ENCODE measurements at regions not wholly inside any gene's neighbourhood (a gene's known extent, or its start where the extent isn't known, plus 50 kb on each side); places are given as distances from the start of the nearest gene placed in this dataset.
"Not testable (repeated sequence)": the region's sequence is repeated elsewhere in the genome, so short reads cannot be mapped to it uniquely, and the experiment has no call there.

DNA sequence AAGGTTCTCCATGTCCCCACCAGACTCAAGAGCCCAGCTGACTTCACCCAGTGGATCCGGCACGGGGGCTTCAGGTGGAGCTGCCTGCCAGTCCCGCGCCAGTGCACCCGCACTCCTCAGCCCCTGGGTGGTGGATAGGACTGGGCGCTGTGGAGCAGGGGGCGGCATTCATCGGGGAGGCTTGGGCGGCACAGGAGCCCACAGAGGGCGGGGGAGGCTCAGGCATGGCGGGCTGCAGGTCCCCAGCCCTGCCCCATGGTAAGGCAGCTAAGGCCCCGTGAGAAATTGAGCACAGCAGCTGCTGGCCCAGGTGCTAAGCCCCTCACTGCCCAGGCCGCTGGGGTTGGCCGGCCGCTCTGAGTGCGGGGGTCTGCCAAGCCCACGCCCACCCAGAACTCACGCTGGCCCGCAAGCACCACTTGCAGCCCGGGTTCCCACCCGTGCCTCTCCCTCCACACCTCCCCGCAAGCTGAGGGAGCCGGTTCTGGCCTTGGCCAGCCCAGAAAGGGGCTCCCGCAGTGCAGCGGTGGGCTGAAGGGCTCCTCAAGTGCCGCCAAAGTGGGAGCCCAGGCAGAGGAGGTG lies 1737.7 kb downstream of the ARAP2 start:
- DNase-seq, result not testable (repeated sequence)

DNA sequence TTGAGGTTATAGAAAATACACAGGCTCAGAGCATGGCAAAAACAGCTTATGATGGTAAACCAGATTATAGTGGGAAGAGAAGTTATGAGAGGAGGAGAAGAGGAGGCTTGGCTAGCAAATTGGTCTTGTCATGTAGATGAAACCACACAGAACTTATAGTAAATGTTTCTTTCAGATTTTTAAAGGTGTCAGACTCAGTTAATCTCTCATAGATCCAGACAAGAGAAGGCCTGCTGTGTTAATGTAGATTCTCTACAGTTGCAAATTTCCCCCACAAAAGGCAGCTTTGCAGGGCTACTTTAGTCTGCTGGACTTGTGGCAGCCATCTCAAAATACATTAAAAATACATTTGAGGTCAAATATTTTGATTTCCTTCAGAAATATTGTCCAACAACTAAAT lies 1731.7 kb downstream of the ARAP2 start:
- DNase-seq, result no peak

GRCh38 chr4:34516524-34516923 lies 1727.8 kb downstream of the ARAP2 start:
- no peak for DNase-seq

GRCh38 chr4:34534916-34535315 lies 1709.4 kb downstream of the ARAP2 start:
- no peak for DNase-seq

DNA sequence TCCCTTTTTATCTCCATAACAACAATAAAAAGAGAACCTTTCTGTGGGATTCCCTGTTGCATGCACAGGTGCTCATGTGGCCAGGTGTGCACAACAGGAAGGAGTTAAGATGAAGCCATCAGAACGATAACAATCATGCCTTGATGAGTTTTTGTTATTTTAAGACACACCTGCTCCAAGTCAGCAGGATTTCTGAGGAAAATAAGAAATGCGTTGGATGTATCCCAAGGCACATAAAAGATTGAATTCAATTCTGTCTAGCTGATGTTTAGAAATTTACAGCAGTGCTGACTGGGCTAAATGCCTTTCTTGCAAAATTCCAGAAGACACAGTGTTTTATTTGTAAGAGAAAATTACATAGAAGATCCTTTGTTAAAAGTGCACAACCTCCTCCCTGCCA lies 1678.2 kb downstream of the ARAP2 start:
- DNase-seq, result no peak

DNA sequence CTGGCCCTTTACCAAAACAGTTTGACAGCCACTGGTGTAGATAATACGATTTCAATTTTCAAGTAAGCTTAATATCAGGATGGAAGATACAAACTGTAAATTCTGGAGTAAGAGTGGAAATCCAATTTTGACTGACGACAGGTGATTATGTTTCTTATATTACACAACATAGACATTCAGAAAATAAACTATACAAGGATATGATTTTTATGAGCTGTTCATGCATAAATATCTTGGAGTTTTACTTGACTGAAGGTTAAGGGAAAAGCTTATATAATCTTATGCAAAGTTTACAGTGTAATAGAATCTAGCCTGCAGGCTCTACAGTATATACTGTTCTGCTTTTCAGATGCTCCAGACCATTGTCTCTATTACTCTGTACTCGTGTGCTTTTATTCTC lies 1672.3 kb downstream of the ARAP2 start:
- DNase-seq, result no peak

GRCh38 chr4:34615315-34615714 lies 1629.0 kb downstream of the ARAP2 start:
- DNase-seq, result no peak

GRCh38 chr4:34619531-34620162 lies 1624.7 kb downstream of the ARAP2 start:
- no peak for DNase-seq

GRCh38 chr4:34628471-34628870 lies 1615.8 kb downstream of the ARAP2 start:
- no peak for DNase-seq

DNA sequence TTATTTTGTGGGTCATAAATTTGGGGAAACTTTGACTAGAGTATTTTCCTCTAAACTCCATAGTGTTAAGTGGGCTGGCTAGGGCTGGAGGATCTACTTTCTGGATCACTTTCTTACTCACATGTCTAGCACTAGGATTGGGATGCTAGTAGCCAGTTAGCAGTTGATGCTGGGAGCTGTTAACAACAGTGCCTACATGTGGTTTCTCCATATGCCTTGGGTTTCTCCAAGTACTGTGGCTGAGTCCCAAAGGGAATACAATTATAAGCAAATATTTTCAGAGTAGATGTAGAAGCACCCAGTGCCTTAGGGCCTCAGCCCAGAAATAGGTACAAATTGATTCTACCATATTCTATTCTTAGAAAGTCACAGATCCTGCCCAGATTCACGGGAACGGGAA lies 1614.9 kb downstream of the ARAP2 start:
- DNase-seq, result no peak

- DNase-seq, result no peak
Observed at GRCh38 chr4:34633241-34633640, 1611.1 kb downstream of the ARAP2 start.

GRCh38 chr4:34636623-34637022 lies 1607.7 kb downstream of the ARAP2 start:
- DNase-seq, result no peak

DNA sequence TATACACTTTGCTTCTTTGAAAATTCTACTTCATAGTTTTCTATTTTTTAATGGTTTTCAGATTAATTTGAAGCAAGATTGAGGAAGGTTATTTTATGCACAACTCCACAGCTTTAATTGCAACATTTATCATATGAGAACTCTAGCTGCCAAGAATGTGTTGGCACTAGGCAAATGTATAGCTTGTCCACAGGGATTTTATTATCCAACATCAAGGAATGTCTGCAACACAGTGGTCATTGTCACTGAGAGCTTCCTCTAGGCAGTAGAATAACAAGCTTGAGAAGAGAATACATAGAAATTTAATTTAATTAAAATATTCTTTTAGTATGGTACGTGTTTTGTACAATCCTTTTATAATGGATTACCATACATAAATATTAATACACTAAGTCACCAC lies 1600.8 kb downstream of the ARAP2 start:
- DNase-seq, result no peak

DNA sequence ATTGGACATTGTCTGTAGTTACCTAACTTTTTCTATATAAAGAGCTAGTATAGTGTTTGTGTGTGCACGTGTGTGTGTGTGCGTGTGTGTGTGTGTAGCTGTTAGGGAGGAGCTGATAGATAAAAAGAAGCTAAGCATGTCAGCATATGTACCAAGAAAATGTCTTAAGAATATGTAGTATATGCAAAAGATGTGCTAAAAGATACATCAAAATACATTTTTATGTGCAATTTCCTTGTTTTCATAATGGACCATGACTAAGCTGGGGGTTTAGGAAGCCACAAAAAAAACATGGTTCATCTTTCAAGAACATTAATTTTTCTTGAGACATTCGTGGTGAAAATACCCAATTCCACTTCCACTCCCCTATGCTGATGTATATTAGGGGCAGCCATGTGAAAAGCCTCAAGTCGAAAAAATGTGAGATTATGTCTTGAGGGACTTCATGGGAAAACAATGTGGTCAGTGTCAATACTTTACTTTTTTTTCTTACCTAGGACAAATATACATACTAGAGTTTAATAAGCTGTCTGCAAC lies 1599.7 kb downstream of the ARAP2 start:
- DNase-seq, result no peak

DNA sequence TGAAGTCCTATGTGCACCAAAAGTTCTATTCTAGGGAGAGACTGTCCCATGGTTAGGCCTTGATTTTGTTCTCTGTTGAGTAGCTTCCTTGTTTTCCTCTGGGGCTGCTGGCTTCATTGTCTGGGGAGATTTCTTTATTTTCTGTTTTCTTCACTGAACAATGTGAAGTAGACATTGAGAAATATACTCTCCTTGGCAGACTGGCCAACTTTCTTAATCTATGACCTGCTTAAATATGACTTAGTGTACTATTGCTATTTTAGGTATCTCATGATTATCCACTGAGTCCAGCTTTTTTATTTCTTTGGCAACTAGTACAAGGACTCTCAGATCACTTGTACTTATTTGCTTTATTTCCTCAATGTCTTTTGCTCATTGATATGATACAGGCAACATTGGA lies 1594.6 kb downstream of the ARAP2 start:
- no peak for DNase-seq

- no peak for DNase-seq
Observed at GRCh38 chr4:34664051-34664450, 1580.3 kb downstream of the ARAP2 start.

GRCh38 chr4:34676400-34676799 lies 1567.9 kb downstream of the ARAP2 start:
- DNase-seq, result no peak

DNA sequence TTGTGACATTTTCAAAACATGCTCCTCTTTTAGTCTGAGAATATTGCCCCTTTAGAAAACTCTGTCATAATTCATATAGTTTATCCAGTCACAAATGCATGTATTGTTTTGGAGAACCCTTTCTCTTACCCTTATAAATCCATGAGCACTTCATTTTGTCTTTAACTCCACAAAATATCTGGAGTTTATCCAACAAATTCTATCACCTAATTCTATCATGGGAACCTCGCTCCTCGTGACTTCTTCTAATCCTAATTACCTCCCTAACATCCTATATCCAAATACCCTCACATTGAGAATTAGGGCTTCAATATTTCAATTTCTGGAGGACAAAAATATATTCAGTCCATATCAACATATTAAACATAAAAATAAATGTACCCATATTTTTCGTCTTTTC lies 1565.9 kb downstream of the ARAP2 start:
- no peak for DNase-seq

- DNase-seq, result no peak
Observed at GRCh38 chr4:34679228-34679627, 1565.1 kb downstream of the ARAP2 start.

GRCh38 chr4:34709564-34709963 lies 1534.8 kb downstream of the ARAP2 start:
- no peak for DNase-seq

DNA sequence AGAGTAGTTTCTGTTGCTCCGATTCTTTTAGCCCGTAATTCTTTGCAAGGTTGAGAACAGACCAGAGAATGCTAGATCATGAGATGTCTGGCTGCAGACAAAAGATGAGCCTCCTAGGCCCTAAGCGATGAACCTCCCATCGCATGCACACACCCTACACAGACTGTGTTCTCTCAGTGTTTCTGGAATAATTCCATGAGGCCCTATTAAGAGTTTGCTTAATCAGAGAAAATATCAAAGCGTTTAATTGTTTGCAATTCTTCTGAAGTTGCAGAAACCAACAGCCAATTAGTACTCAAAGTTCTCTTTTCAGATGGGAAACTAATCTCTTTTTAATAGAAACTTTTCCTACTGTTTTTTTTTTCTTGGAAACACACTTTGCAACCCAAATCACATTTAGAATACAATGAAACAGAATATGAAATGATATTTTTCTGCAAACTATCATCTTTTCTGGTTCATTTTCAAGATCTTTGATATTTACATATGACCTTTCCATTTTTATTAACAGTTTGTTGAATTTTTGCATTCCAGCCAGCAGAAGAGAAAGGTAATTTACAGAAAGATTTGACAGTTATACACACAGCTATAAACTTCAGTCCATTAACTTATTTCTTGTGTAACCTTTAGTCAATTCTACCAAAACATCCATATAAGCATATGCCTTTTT lies 1525.6 kb downstream of the ARAP2 start:
- no peak for DNase-seq

GRCh38 chr4:34720571-34720970 lies 1523.7 kb downstream of the ARAP2 start:
- no peak for DNase-seq

DNA sequence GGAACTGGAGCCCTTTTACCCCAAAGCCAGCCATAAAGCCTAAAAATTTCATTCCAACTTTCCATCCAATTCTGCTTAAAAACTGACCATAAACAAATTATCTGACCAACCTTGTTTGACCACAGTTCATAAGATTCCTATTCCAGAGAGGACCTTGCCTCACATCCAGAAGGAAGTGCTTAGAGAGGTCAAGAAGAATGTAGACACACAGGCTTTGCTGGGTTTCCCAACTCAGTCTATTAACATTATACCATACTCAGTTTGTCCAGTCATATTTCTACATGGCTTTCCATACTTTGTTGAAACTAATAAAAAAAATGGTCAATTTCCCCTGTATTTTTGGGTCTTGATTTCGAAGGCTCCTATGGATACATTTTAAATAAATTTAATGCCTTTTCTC lies 1522.5 kb downstream of the ARAP2 start:
- DNase-seq, result no peak

DNA sequence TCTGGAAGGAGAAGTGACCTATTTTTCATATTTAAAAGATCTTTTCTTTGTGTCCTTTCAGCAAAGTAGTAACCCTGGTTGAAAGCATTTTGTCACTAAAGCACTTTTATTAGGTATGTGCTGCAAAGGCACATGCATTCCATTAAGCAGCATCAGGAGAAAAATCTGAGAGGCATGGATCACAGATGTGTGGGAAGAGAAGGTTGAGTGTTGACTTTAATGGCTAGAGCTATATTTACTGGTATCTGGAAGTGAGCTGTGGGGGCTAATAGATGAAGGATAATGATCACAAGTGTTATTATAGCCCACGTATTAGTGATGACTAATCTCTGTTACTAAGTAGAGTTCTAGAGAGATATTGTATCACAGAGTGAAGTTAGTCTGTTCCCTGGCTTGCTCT lies 1520.7 kb downstream of the ARAP2 start:
- DNase-seq, result no peak

All from GOT3 (cell line).